HG03135 (cell line): ENCODE measurements at regions not wholly inside any gene's neighbourhood (a gene's known extent, or its start where the extent isn't known, plus 50 kb on each side); places are given as distances from the start of the nearest gene placed in this dataset.

Experiments used
- ATAC-seq: cut with Tn5 transposase; IDR thresholded peaks from one replicate; pipeline ENCODE4 v1.9.1; 2021; ENCODE audit warnings: mild to moderate bottlenecking, moderate library complexity; ENCODE audit not compliant: unreplicated experiment

DNA sequence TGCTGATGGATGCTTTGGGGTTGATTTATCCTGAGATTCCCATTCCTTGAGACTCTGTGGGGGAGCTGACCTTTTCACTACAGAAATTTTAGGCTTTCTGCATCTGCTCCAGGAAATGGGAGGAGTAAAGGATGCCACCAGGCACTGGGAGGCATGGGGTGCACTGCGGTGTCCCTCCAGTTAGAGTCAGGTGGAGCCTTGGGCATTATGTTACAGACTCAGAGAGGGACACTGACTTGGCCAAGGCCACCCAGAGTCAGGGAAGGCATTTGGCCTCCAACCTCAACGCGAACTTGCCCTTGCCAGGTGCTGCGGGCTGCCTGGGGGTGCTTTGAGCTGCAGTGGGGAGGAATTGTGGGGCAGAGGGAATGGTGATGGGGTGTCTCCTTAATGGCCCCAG lies 58.0 kb upstream of the TBX3 start:
- no peak for ATAC-seq

DNA sequence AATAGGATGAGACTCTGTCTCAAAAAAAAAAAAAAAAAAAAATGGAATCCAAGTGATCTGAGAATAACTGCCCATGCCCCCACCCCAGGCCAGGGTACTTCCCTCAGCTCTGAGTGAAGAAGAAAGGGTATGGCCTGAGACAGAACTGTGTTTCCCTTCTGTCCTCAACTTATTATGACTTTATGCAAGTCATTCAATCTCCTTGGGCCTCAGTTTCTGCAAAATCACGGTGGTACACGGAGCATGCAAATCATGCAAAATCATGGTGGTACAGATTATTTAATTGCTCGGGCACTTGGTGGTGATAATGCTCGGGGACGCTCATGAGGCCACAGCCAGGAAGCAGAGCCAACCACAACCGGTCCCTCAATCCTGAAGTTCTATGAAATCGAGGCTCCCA lies 56.5 kb upstream of the TBX3 start:
- ATAC-seq, result no peak

DNA sequence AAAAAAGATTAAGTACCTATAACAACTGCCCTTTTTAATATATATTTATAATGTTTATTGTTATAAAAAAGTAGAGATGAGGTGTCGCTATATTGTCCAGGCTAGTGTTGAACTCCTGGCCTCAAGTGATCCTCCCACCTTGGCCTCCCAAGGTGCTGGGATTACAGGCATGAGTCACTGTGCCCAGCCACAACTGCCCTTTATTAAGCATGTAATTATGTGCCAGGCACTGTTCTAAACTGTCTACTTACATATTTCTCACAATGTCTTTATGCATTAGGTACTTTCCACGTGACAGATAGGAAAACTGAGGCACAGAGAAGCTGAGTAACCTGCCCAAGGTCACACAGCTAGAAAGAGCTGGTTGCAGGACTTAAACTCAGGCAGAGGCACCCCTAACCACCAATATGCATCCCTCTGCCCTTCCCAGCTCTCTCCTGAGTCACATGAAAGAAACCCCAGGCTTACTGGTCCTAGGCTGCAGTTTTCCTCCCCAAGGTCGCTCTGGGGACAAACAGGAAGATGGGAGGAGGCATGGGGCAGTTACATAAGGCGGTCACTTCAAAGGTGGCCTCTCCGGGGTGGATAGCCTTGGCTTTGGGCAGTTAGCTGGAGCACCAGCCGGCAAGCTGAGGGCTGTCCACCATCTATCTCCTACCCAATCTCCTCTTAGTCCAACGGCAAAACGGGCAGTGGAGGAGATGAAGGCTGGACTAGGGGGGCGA lies 54.6 kb upstream of the TBX3 start:
- no peak for ATAC-seq

DNA sequence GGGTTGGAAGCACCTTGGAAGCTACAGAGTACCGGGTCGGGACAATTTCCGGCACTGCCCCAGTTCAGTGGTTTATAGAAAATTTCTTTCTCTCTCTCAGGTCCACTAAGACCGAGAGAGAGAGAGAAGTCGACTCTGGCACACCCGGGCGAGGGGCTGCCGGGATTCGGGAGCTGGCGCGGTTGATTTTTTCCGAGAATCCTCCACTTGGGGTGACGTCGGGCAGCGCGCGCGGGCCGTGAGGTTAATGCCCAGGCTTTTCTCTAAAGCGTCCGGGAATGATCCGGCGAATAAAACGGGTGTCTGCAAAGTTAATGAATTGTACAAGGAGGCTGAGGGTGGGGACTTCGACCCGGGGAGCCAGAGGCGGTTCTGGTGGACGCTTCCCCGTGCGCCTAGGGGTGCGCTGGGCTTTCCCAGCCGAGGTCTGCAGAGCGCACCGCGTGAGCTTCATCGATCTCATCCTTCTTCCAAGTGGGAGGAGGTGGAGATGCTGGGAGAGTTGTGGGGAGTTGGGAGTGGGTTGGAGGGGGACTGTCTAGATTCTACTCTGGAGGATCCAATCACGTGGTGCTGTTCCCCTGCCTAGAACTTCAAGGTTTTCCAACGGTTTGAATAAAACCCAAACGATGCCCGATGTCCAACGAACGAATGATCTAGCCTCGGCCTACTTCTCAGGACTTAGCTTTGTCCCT lies 51.9 kb upstream of the TBX3 start:
- ATAC-seq, result no peak

DNA sequence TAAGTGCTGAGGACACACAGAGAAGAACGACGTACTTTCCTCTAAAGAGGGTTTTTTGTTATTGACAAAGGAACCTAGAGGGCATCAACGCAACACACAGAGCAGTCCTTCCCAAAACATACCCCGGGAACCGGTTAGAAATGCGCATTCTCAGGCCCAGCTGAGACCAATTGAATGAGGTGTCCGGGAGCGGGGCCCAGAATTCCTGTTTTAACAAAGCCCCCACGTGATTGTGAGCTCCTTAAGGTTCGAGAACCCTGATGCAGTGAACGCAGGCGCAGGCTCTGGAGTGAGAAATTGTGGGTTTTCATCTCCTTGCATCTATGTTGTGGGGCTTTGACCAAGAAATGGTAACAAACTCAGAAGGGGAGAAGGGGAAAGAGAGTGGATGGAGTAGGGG lies 51.0 kb upstream of the TBX3 start:
- no peak for ATAC-seq

DNA sequence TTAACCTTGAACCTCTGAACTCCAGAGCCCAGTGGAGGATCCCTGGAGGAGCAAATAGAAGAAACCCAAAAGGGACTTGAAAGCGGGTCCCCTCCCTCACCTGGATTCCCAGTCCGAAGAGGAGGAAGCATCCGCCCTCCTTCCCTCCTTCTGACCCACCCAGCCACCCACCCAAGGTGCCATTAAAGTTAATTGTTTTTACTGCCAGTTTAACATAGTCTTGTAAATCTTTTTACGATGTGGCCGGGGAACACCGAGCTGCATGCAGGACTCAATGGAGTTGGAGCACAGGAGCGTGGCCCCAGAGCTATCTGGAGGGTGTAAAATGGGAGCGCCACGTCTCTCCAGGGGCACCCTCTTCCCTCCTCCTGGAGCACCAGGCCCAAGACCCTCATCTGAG lies 49.9 kb upstream of the TBX3 start:
- no peak for ATAC-seq
